ENCODE measurements at regions not wholly inside any gene's neighbourhood (a gene's known extent, or its start where the extent isn't known, plus 50 kb on each side); places are given as distances from the start of the nearest gene placed in this dataset.

GRCh38 chr1:190699165-190699564 is 221.5 kb upstream of the BRINP3 start:
- DNase-seq (ENCODE audit: low read depth, low spot score), result no peak
- Histone ChIP-seq H3K4me3 (ENCODE audit: low read depth, low read length) (no peak overlapping the region), H3K9me3 (ENCODE audit: control insufficient read depth, insufficient read depth, low read length) (no peaks in the 10 kb centered on the region), H3K27me3 (ENCODE audit: control insufficient read depth, insufficient read depth, low read length) (no peaks in the 10 kb centered on the region), H3K27ac (ENCODE audit: low read depth, low read length) (no peak overlapping the region)
- CTCF ChIA-PET, result no interaction called here
- TF ChIP-seq, protein P1, sequence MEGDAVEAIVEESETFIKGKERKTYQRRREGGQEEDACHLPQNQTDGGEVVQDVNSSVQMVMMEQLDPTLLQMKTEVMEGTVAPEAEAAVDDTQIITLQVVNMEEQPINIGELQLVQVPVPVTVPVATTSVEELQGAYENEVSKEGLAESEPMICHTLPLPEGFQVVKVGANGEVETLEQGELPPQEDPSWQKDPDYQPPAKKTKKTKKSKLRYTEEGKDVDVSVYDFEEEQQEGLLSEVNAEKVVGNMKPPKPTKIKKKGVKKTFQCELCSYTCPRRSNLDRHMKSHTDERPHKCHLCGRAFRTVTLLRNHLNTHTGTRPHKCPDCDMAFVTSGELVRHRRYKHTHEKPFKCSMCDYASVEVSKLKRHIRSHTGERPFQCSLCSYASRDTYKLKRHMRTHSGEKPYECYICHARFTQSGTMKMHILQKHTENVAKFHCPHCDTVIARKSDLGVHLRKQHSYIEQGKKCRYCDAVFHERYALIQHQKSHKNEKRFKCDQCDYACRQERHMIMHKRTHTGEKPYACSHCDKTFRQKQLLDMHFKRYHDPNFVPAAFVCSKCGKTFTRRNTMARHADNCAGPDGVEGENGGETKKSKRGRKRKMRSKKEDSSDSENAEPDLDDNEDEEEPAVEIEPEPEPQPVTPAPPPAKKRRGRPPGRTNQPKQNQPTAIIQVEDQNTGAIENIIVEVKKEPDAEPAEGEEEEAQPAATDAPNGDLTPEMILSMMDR (IDR thresholded peaks at IDR 0.05; ENCODE audit: low read depth, low read length), result no peak
- POLR2A ChIA-PET, result no interaction called here

DNA sequence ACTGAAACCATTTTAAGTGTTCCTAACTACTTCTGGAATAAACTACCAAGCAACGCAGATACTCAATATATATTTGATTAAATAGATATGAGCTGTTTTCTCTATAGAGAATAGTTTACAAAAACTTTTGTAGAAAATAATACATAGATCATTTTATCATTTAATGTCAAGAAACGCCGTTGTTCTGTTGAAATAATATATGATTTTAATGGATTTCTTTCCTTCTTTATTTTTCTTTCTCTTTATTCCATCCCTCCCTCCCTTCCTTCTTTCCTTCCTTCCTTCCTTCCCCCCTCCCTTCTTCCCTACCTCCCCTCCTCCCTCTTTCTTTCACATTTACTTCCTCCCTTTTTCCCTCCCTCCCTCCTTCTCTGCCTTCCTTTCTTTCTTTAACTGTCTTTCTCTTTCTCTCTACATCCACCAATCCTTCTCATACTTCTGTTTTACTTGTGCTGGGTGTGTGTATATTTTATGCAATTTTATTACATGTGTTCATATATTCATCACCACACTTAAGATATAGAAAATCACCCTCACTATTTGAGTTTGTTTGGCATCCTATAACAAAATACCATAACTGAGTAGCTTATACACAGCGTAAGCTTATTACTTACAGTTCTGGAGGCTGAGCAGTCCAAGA is 230.9 kb upstream of the BRINP3 start:
- Histone ChIP-seq H3K27me3 (ENCODE audit: control insufficient read depth, insufficient read depth, low read length) (no peaks in the 10 kb centered on the region), H3K27ac (ENCODE audit: low read depth, low read length) (no peak overlapping the region), H3K4me3 (ENCODE audit: low read depth, low read length) (no peak overlapping the region), H3K9me3 (ENCODE audit: control insufficient read depth, insufficient read depth, low read length) (no peaks in the 10 kb centered on the region)
- POLR2A ChIA-PET, result no interaction called here
- DNase-seq (ENCODE audit: low read depth, low spot score), result no peak
- CTCF ChIA-PET, result no interaction called here
- TF ChIP-seq, protein P1 (IDR thresholded peaks at IDR 0.05; ENCODE audit: low read depth, low read length), result no peak

DNA sequence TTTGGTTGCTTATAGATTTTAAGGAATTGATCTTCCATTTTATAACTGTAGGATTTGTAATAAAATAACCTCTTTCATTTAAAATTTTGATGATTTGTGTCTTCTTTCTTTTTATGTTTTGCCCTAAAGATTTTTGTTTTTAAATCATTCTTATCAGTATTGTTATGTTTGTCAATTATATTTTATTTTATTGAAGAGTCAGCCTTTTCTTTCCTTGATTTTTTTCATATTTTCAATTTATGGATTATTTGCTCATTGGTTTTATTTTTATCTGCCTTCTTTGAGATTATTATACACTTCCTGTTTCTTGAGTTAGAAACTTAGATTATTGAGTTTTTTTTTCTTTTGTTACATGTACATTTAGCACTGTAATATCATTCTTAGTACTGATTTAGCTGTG is 233.4 kb upstream of the BRINP3 start:
- ChIA-PET POLR2A (no interaction called here), CTCF (no interaction called here)
- no peaks in the 10 kb centered on the region for H3K27me3 ChIP-seq (ENCODE audit: control insufficient read depth, insufficient read depth, low read length)
- TF ChIP-seq, protein P1 (IDR thresholded peaks at IDR 0.05; ENCODE audit: low read depth, low read length), result no peak
- H3K9me3 ChIP-seq (ENCODE audit: control insufficient read depth, insufficient read depth, low read length), result no peaks in the 10 kb centered on the region
- DNase-seq (ENCODE audit: low read depth, low spot score), result no peak
- no peak overlapping the region for H3K27ac ChIP-seq (ENCODE audit: low read depth, low read length)
- no peak overlapping the region for H3K4me3 ChIP-seq (ENCODE audit: low read depth, low read length)

- no peak overlapping the region for H3K27ac ChIP-seq (ENCODE audit: low read depth, low read length)
- POLR2A ChIA-PET, result no interaction called here
- no peaks in the 10 kb centered on the region for H3K9me3 ChIP-seq (ENCODE audit: control insufficient read depth, insufficient read depth, low read length)
- no peak overlapping the region for H3K4me3 ChIP-seq (ENCODE audit: low read depth, low read length)
- no peaks in the 10 kb centered on the region for H3K27me3 ChIP-seq (ENCODE audit: control insufficient read depth, insufficient read depth, low read length)
- CTCF ChIA-PET, result no interaction called here
- TF ChIP-seq, protein P1 (IDR thresholded peaks at IDR 0.05; ENCODE audit: low read depth, low read length), result no peak
- no peak for DNase-seq (ENCODE audit: low read depth, low spot score)
Measured at GRCh38 chr1:190717055-190717454, 239.4 kb upstream of the BRINP3 start.

GRCh38 chr1:190736971-190737590 is 259.4 kb upstream of the BRINP3 start:
- no peak overlapping the region for H3K4me3 ChIP-seq (ENCODE audit: low read depth, low read length)
- TF ChIP-seq, protein P1 (IDR thresholded peaks at IDR 0.05; ENCODE audit: low read depth, low read length), result no peak
- POLR2A ChIA-PET, result no interaction called here
- H3K27ac ChIP-seq (ENCODE audit: low read depth, low read length), result no peak overlapping the region
- H3K27me3 ChIP-seq (ENCODE audit: control insufficient read depth, insufficient read depth, low read length), result no peaks in the 10 kb centered on the region
- no peak for DNase-seq (ENCODE audit: low read depth, low spot score)
- CTCF ChIA-PET, result no interaction called here
- H3K9me3 ChIP-seq (ENCODE audit: control insufficient read depth, insufficient read depth, low read length), result no peaks in the 10 kb centered on the region
